DND-41 (cell line): ENCODE measurements at regions not wholly inside any gene's neighbourhood (a gene's known extent, or its start where the extent isn't known, plus 50 kb on each side); places are given as distances from the start of the nearest gene placed in this dataset.

ENCODE experiments used
- ATAC-seq: fragments of 200-7000 bp; cut with Tn5 transposase; 3 replicates; pipeline ENCODE4 v1.9.1; 2021; ENCODE audit warnings: low read depth; ENCODE audit not compliant: insufficient read depth
- DNase-seq: peaks from one replicate; pipeline ENCODE4 v3.0.0-alpha.2; 2020
- H2AFZ ChIP-seq: 2 replicates; pipeline ENCODE4 v1.6.0; 2012; ENCODE audit warnings: low read depth, low read length
- H3K27ac ChIP-seq: 2 replicates; pipeline ENCODE4 v1.5.1; 2012; ENCODE audit warnings: low read length, inconsistent platforms
- H3K27me3 ChIP-seq: fragments of 200-600 bp; sonication (generic); 2 replicates; pipeline ENCODE4 v1.6.0; 2012; ENCODE audit warnings: low read length, mild to moderate bottlenecking, inconsistent platforms; ENCODE audit not compliant: insufficient read depth, poor library complexity
- H3K36me3 ChIP-seq: 2 replicates; pipeline ENCODE4 v1.5.1; 2012; ENCODE audit warnings: low read length, inconsistent platforms; ENCODE audit not compliant: insufficient read depth
- H3K4me1 ChIP-seq: 2 replicates; pipeline ENCODE4 v1.5.1; 2012; ENCODE audit warnings: mild to moderate bottlenecking, low read length; ENCODE audit not compliant: insufficient read depth
- H3K4me2 ChIP-seq: 2 replicates; pipeline ENCODE4 v1.6.0; 2012; ENCODE audit warnings: mild to moderate bottlenecking, moderate library complexity, low read length, inconsistent platforms; ENCODE audit not compliant: insufficient read depth
- H3K4me3 ChIP-seq, 2 experiments: fragments of 200-600 bp in 1 of 2; shearing (Covaris generic) in 1 of 2; 2 replicates each; pipeline ENCODE4 v1.5.1; 2012 to 2016; ENCODE audit warnings: inconsistent platforms in 2 of 2, low read length in 2 of 2, mild to moderate bottlenecking in 2 of 2, low read depth in 1 of 2, moderate library complexity in 1 of 2
- H3K79me2 ChIP-seq: 2 replicates; pipeline ENCODE4 v1.6.0; 2012; ENCODE audit warnings: low read length, inconsistent platforms; ENCODE audit not compliant: insufficient read depth
- H3K9ac ChIP-seq: 2 replicates; pipeline ENCODE4 v1.6.0; 2012; ENCODE audit warnings: low read depth, mild to moderate bottlenecking, inconsistent platforms, low read length, moderate library complexity
- H3K9me3 ChIP-seq: 2 replicates; pipeline ENCODE4 v1.5.1; 2012; ENCODE audit warnings: low read length, moderate library complexity, mild to moderate bottlenecking, inconsistent platforms; ENCODE audit not compliant: insufficient read depth, severe bottlenecking
- H4K20me1 ChIP-seq: 2 replicates; pipeline ENCODE4 v1.6.0; 2012; ENCODE audit warnings: low read length; ENCODE audit not compliant: insufficient read depth
- EZH2 ChIP-seq: IDR thresholded peaks from 3 replicates; pipeline ENCODE4 v1.6.1; 2012; ENCODE audit warnings: borderline replicate concordance, low read depth, mild to moderate bottlenecking, moderate library complexity, low read length, inconsistent platforms; ENCODE audit not compliant: severe bottlenecking
- TF ChIP-seq, protein P1 (sequence below): IDR thresholded peaks from 2 replicates; pipeline ENCODE4 v1.5.1; 2012; ENCODE audit warnings: borderline replicate concordance, low read length, moderate library complexity, mild to moderate bottlenecking; ENCODE audit not compliant: poor library complexity, severe bottlenecking; ENCODE audit errors: extremely low read depth

DNA sequence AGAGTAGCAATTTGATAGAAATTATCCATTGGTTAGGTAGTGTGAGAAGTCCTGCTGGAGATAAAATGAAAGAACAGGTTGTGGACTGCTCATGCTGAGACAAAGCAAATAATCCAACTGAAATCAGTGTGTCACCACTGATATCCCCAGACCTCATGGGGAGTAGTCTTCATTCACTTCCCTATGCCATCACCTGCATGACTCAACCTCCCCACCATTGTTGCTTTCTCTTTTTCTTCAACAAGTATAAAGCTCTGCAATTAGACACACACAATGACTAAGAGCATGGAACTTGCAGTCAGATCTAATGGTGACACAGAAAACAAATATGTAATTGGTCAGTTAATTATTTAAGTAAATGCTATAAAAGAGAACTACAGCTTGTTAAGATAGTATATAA is 475.3 kb downstream of the RIT2 start:
- H3K9ac ChIP-seq, result no peak overlapping the region
- no peak overlapping the region for H2AFZ ChIP-seq
- DNase-seq (no peak), ATAC-seq (no peak)
- no peak overlapping the region for H3K4me2 ChIP-seq
- no peak overlapping the region for H3K27ac ChIP-seq
- H3K27me3 ChIP-seq, result no peaks in the 10 kb centered on the region
- no peaks in the 10 kb centered on the region for H3K36me3 ChIP-seq
- H4K20me1 ChIP-seq, result no peaks in the 10 kb centered on the region
- no peaks in the 10 kb centered on the region for H3K79me2 ChIP-seq
- H3K4me3 ChIP-seq, result no peak overlapping the region
- H3K4me1 ChIP-seq, result no peaks in the 10 kb centered on the region
- no peak for TF ChIP-seq EZH2
- H3K9me3 ChIP-seq, result no peaks in the 10 kb centered on the region

DNA sequence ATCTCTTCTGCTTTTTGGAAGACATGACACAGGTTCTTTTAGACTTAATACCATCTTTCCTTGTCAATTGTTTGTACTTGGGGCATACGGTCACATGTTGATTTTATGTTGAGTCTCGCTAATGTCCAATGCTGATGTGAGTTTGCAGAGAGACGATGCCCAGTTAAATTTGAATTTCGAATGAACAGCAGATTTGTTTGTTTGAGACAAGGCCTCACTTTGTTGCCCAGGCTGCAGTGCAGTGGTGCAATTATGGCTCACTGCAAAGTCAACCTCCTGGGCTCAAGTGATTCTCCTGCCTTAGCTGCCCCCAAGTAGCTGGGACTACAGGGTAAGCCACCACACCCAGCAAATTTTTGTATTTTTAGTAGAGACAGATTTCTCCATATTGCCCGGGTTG is 473.5 kb downstream of the RIT2 start:
- H2AFZ ChIP-seq, result no peak overlapping the region
- H3K4me3 ChIP-seq, result no peak overlapping the region
- H3K27ac ChIP-seq, result no peak overlapping the region
- no peak for DNase-seq
- TF ChIP-seq, protein P1, sequence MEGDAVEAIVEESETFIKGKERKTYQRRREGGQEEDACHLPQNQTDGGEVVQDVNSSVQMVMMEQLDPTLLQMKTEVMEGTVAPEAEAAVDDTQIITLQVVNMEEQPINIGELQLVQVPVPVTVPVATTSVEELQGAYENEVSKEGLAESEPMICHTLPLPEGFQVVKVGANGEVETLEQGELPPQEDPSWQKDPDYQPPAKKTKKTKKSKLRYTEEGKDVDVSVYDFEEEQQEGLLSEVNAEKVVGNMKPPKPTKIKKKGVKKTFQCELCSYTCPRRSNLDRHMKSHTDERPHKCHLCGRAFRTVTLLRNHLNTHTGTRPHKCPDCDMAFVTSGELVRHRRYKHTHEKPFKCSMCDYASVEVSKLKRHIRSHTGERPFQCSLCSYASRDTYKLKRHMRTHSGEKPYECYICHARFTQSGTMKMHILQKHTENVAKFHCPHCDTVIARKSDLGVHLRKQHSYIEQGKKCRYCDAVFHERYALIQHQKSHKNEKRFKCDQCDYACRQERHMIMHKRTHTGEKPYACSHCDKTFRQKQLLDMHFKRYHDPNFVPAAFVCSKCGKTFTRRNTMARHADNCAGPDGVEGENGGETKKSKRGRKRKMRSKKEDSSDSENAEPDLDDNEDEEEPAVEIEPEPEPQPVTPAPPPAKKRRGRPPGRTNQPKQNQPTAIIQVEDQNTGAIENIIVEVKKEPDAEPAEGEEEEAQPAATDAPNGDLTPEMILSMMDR, result no peak
- no peak for TF ChIP-seq EZH2
- no peak overlapping the region for H3K9ac ChIP-seq
- H3K36me3 ChIP-seq, result no peaks in the 10 kb centered on the region
- no peaks in the 10 kb centered on the region for H3K4me1 ChIP-seq
- H3K79me2 ChIP-seq, result no peaks in the 10 kb centered on the region
- ATAC-seq, result no peak
- no peak overlapping the region for H3K4me2 ChIP-seq
- no peaks in the 10 kb centered on the region for H4K20me1 ChIP-seq
- H3K27me3 ChIP-seq, result no peaks in the 10 kb centered on the region
- H3K9me3 ChIP-seq, result no peaks in the 10 kb centered on the region

DNA sequence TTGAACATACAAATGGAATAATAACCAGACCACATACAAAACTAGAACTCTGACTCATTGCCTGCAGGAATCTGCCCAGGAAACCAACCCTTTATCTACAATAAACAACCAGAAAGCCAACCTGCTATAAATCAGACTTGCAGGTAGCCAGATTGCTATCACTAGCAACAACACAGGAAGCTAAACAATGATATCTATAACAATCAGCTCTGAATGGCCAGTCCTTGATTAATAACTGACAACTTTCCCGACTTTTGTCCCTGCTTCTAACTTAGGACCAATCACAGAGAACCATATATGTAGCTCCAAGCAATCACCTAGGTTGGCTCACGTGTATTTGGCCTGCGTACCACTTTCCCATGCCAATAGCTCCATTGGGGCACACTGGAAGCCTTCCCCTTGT is 470.8 kb downstream of the RIT2 start:
- no peak overlapping the region for H3K4me2 ChIP-seq
- H3K36me3 ChIP-seq, result no peaks in the 10 kb centered on the region
- H3K4me1 ChIP-seq, result no peaks in the 10 kb centered on the region
- no peak overlapping the region for H3K9ac ChIP-seq
- TF ChIP-seq, protein P1, result no peak
- no peak for TF ChIP-seq EZH2
- no peak overlapping the region for H3K4me3 ChIP-seq
- H3K27ac ChIP-seq, result no peak overlapping the region
- H4K20me1 ChIP-seq, result no peaks in the 10 kb centered on the region
- H3K79me2 ChIP-seq, result no peaks in the 10 kb centered on the region
- H3K9me3 ChIP-seq, result no peaks in the 10 kb centered on the region
- H2AFZ ChIP-seq, result no peak overlapping the region
- H3K27me3 ChIP-seq, result no peaks in the 10 kb centered on the region
- no peak for DNase-seq
- ATAC-seq, result no peak

GRCh38 chr18:42649331-42650035 is 466.0 kb downstream of the RIT2 start:
- H3K4me3 ChIP-seq, result no peak overlapping the region
- H3K36me3 ChIP-seq, result no peaks in the 10 kb centered on the region
- TF ChIP-seq, protein P1, result no peak
- TF ChIP-seq EZH2, result no peak
- no peaks in the 10 kb centered on the region for H4K20me1 ChIP-seq
- no peak overlapping the region for H3K27ac ChIP-seq
- H2AFZ ChIP-seq, result no peak overlapping the region
- H3K79me2 ChIP-seq, result no peaks in the 10 kb centered on the region
- H3K4me1 ChIP-seq, result no peaks in the 10 kb centered on the region
- no peak overlapping the region for H3K9ac ChIP-seq
- no peaks in the 10 kb centered on the region for H3K27me3 ChIP-seq
- ATAC-seq, result no peak
- H3K9me3 ChIP-seq, result no peaks in the 10 kb centered on the region
- H3K4me2 ChIP-seq, result no peak overlapping the region
- DNase-seq, result no peak
